ENCODE measurements at regions not wholly inside any gene's neighbourhood (a gene's known extent, or its start where the extent isn't known, plus 50 kb on each side); places are given as distances from the start of the nearest gene placed in this dataset.

DNA sequence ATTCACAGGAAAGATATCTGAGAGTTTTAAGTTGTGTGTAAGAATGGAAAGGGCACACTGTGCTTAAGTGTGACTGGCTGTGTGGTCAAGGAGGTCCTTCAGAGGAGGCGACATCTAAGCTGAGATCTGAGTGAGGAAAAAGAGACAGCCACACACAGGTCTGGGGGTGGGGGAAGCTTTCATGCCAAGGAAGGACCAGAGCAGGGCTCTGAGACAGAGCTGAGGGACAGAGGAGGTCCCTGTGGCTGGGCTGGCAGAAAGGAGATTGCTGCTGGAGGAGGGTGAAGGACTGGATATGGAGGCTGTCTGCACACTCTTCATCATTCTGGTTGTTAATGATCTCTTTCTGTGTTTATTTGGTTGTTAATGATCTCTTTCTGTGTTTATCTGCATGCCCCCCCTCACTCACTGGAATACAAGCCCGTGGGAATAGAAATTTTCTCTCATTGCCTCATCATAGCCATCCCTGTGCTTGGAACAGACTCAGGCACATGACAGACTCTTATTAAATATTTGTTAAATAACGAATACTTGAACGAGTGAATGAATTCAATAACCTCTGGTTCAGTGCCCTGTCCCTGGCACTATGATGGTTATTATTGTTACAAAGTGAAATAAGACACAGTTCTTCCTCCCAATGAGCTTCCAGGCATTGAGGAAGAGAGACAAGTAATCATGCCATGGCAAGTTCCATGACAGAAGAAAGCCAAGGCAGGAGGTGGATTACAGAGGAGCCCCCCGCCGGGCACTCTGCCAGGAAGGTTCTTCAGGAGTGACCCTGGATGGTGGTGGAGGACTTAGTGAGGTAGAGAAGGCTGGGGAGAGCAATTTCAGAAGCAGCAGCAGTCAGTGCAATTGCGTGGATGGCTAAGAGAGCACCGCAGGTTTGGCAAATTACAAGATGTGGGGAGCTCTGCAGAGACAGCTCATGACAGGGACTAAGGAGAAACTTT, 399.4 kb upstream of the HS6ST1 start:
- Histone ChIP-seq H3K9me3 (replicated peaks; ENCODE audit: control insufficient read depth, insufficient read depth, low read length) (no peaks in the 10 kb centered on the region), H3K9me1 (replicated peaks; ENCODE audit: control insufficient read depth, extremely low read depth, insufficient read depth, low read length) (no peaks in the 10 kb centered on the region), H3K4me3 (replicated peaks in 1 of 3; ENCODE audit: insufficient read depth in 1 of 3, low read depth in 1 of 3, low read length in 3 of 3) (no peak overlapping the region), H2AFZ (ENCODE audit: low read depth, low read length) (no peak overlapping the region), H3K27ac (ENCODE audit: insufficient read depth, low read depth, low read length) (no peak overlapping the region), H4K20me1 (replicated peaks; ENCODE audit: control insufficient read depth, extremely low read depth, insufficient read depth, low read length) (no peaks in the 10 kb centered on the region), H3K36me3 (ENCODE audit: control insufficient read depth in 2 of 2, extremely low read depth in 1 of 2, insufficient read depth in 2 of 2, low read length in 2 of 2) (no peaks in the 10 kb centered on the region), H3K4me1 (ENCODE audit: control insufficient read depth, extremely low read depth, insufficient read depth, low read length) (no peaks in the 10 kb centered on the region), H3K79me2 (ENCODE audit: control insufficient read depth, insufficient read depth, low read length) (no peaks in the 10 kb centered on the region), H3K27me3 (ENCODE audit: control insufficient read depth in 2 of 2, insufficient read depth in 2 of 2, low read length in 2 of 2) (no peaks in the 10 kb centered on the region), H3K4me2 (ENCODE audit: insufficient read depth, low read length) (no peak overlapping the region), H3K9ac (replicated peaks; ENCODE audit: extremely low read depth, insufficient read depth, low read length) (no peak overlapping the region)
- TF ChIP-seq POLR2AphosphoS5 (IDR thresholded peaks at IDR 0.05; ENCODE audit: insufficient read depth, low read depth, low read length) (no peak), CTCF (IDR thresholded peaks at IDR 0.05; ENCODE audit: extremely low read depth in 1 of 2, insufficient read depth in 1 of 2, low read depth in 1 of 2, low read length in 2 of 2) (no peak)
- no peak for FAIRE-seq
- CTCF ChIA-PET: interaction anchor here (0.7 kb wide), 1 partner anchor 101 kb away, joined by 4 read pairs; no protein-coding TSS in a partner anchor
- POLR2A ChIA-PET: no interaction called here
- dilution Hi-C loops (cut with MboI; ENCODE audit: extremely low pct_ligation_motif_present, low sequenced_read_pairs): no loop called here
- BruUV-seq (replicated peaks): no TSS peak
- intact Hi-C loops (cut with micrococcal nuclease): no loop called here
- DNase-seq (ENCODE audit: low read depth, low spot score): no peak
